Spleen (tissue), 11 donors: ENCODE measurements at regions not wholly inside any gene's neighbourhood (a gene's known extent, or its start where the extent isn't known, plus 50 kb on each side); places are given as distances from the start of the nearest gene placed in this dataset.
"Not testable (repeated sequence)": the region's sequence is repeated elsewhere in the genome, so short reads cannot be mapped to it uniquely, and the experiment has no call there.

ENCODE experiments used
- DNase-seq: peaks from one replicate; pipeline ENCODE4 v3.0.0-alpha.2; 2020
- H3K27ac ChIP-seq, 8 donors: fragments of 200-600 bp; sonication (generic) in 7 of 8; 1 replicate in 4 of 8; 2 replicates in 4 of 8; pipeline versions ENCODE4 v1.5.0 to v1.8.0; 2016 to 2021; ENCODE audit warnings: inconsistent platforms in 4 of 8, mild to moderate bottlenecking in 4 of 8, moderate library complexity in 1 of 8
- H3K27me3 ChIP-seq, 7 donors: fragments of 200-600 bp; sonication (generic) in 6 of 7; replicated peaks in 1 of 7; 1 replicate in 4 of 7; 2 replicates in 3 of 7; pipeline versions ENCODE4 v1.5.0 to v1.8.0; 2016 to 2021; ENCODE audit warnings: inconsistent platforms in 3 of 7, mild to moderate bottlenecking in 1 of 7
- H3K36me3 ChIP-seq, 6 donors: fragments of 200-600 bp; sonication (generic) in 5 of 6; 1 replicate in 4 of 6; 2 replicates in 2 of 6; pipeline versions ENCODE4 v1.5.0 to v1.8.0; 2016 to 2021; ENCODE audit warnings: inconsistent platforms in 2 of 6
- H3K4me1 ChIP-seq, 6 donors: fragments of 200-600 bp; sonication (generic) in 5 of 6; 1 replicate in 3 of 6; 2 replicates in 3 of 6; pipeline versions ENCODE4 v1.5.0 to v1.8.0; 2016 to 2021; ENCODE audit warnings: inconsistent platforms in 3 of 6
- H3K4me3 ChIP-seq, 8 donors: fragments of 200-600 bp; sonication (generic) in 7 of 8; 1 replicate in 4 of 8; 2 replicates in 4 of 8; pipeline versions ENCODE4 v1.5.0 to v1.8.0; 2016 to 2021; ENCODE audit warnings: inconsistent platforms in 4 of 8, mild to moderate bottlenecking in 4 of 8, moderate library complexity in 2 of 8
- H3K9me3 ChIP-seq, 8 donors: fragments of 200-600 bp; sonication (generic) in 7 of 8; 1 replicate in 4 of 8; 2 replicates in 4 of 8; pipeline versions ENCODE4 v1.5.0 to v1.8.0; 2016 to 2021; ENCODE audit warnings: inconsistent platforms in 4 of 8
- CTCF ChIP-seq, 11 experiments: fragments of 200-600 bp in 7 of 11; fragments of 450-650 bp in 4 of 11; sonication (generic) in 4 of 11; IDR thresholded peaks in 8 of 11; conservative IDR thresholded peaks in 3 of 11; 1 replicate in 7 of 11; 2 replicates in 4 of 11; pipeline versions ENCODE4 v1.4.0 to v1.8.0; 2016 to 2021; ENCODE audit warnings: antibody characterized with exemption in 11 of 11, inconsistent platforms in 4 of 11, mild to moderate bottlenecking in 1 of 11
- POLR2A ChIP-seq, 3 donors: fragments of 450-650 bp; IDR thresholded peaks; one replicate each; pipeline ENCODE4 v1.5.1; 2017; ENCODE audit warnings: antibody characterized with exemption in 3 of 3, mild to moderate bottlenecking in 1 of 3
- POLR2AphosphoS5 ChIP-seq, 3 donors: sonication (generic); formaldehyde crosslinking; IDR thresholded peaks; one replicate each; pipeline ENCODE4 v1.5.1; 2017; ENCODE audit warnings: antibody characterized with exemption in 3 of 3
- WGBS, 5 donors: extraction: QIAGEN DNeasy Blood & Tissue Kit in 3 of 5; methylation state at CpG; one replicate each; pipeline versions ENCODE4 v1.1.5 to v1.1.7; 2013 to 2018; 5-methylcytosine and 5-hydroxymethylcytosine counted together
- intact Hi-C: fragments of 100-400 bp; cut with DNase I; formaldehyde crosslinking; loops from one replicate; pipeline ENCODE4 v1.15.0; 2023; ENCODE audit warnings: low total_unique reads
- donor health status: healthy with polysubstance abuse.
- donor health status: DM: no; HTN: no; CAD: no; lungs with moderate emphysema.
- donor health status: DM: no; HTN: no; CAD: no.
- donor health status: Bipolar disorder and iron deficiency.
- donor health status: healthy.
- donor health status: DM: no; HTN: no; CAD: no.
- donor health status: DM: yes; HTN: yes; CAD: no.

- TF ChIP-seq POLR2AphosphoS5 (IDR thresholded peaks at IDR 0.05) (no peak), CTCF (IDR thresholded peaks at IDR 0.05 in 8 of 11, conservative IDR thresholded peaks at IDR 0.05 in 3 of 11) (no peak), POLR2A (IDR thresholded peaks at IDR 0.05) (no peak)
- Histone ChIP-seq H3K36me3 (no peaks in the 10 kb centered on the region), H3K4me3 (no peak overlapping the region), H3K9me3 (peaks cover 0 to 7% (median 0%) of the 10 kb centered on the region in 8 donors), H3K4me1 (no peaks in the 10 kb centered on the region), H3K27me3 (peaks cover 0 to 23% (median 0%) of the 10 kb centered on the region in 7 donors), H3K27ac (no peak overlapping the region)
- WGBS, 5 donors: 77 to 88% (median 82%) methylated on average over 6 of the region's 6 CpGs
- DNase-seq: no peak
- intact Hi-C loops: no loop called here
Measured at GRCh38 chr2:236785611-236786057, 216.0 kb downstream of the ACKR3 start.

DNA sequence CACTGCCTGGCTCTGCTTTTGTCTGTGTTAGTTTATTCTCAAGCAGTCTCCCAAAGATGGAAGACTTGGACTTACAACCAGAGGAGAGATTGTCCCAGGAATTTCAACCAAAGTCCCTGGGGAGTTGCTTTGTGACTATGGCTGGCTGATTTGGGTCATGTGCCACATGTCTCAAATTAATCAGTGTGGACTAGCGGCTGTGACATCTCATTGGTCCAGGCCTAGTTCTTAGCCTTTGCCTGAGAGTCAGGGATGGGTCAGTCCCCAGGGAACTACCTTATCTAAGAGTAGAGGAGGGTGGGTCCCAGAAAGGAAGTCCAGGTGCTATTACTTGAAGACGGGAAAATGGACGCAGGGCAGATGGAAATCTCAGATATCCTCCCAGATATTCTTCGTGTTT, 217.1 kb downstream of the ACKR3 start:
- intact Hi-C loops: no loop called here
- TF ChIP-seq POLR2A (IDR thresholded peaks at IDR 0.05) (no peak), POLR2AphosphoS5 (IDR thresholded peaks at IDR 0.05) (no peak), CTCF (IDR thresholded peaks at IDR 0.05 in 8 of 11, conservative IDR thresholded peaks at IDR 0.05 in 3 of 11) (no peak)
- 90 to 94% (median 91%) methylated on average over 4 of the region's 4 CpGs for WGBS, 5 donors
- H3K9me3 ChIP-seq: peaks cover 0 to 7% (median 0%) of the 10 kb centered on the region in 8 donors
- no peak for DNase-seq
- no peak overlapping the region for H3K27ac ChIP-seq
- no peak overlapping the region for H3K4me3 ChIP-seq
- no peaks in the 10 kb centered on the region for H3K36me3 ChIP-seq
- H3K27me3 ChIP-seq: peaks cover 0 to 30% (median 0%) of the 10 kb centered on the region in 7 donors
- H3K4me1 ChIP-seq: no peaks in the 10 kb centered on the region

DNA sequence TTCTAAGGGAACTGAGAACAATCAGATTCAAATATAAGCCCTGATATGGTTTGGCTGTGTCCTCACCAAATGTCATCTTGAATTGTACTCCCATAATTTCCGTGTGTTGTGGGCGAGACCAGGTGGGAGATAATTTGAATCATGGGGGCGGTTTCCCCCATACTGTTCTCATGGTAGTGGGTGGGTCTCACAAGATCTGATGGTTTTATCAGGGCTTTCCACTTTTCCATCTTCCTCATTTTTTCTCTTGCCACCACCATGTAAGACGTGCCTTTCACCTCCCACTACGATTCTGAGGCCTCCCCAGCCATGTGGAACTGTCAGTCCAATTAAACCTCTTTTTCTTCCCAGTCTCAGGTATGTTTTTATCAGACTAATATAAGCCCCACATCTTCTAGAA, 217.8 kb downstream of the ACKR3 start:
- H3K4me1 ChIP-seq, DNase-seq, H3K4me3 ChIP-seq, H3K9me3 ChIP-seq, H3K36me3 ChIP-seq, intact Hi-C loops, H3K27ac ChIP-seq: not testable (repeated sequence)
- H3K27me3 ChIP-seq: peaks cover 0 to 29% (median 0%) of the 10 kb centered on the region in 7 donors
- WGBS, 5 donors: 73 to 84% (median 78%) methylated on average over 5 of the region's 5 CpGs

DNA sequence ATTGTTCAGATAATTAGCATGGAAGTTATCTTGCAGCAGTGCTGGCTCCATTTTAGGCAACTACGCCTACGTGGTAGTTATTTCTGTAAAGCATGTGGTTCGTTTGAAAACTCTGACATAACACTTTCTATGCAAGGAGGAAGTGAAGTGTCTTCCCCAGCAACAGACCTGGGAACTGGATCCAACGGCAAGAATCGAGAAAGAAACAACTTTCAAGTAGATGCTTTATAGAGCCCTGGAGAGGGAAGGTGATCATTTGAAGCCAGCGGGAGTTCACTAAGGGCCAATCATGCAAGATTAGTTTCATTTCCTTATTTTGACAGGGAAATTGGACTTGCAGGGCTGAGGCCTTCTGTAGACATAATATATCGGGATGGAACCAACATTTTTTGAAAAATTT, 218.3 kb downstream of the ACKR3 start:
- 60 to 72% (median 67%) methylated on average over 7 of the region's 7 CpGs for WGBS, 5 donors
- H3K36me3 ChIP-seq: no peaks in the 10 kb centered on the region
- H3K4me1 ChIP-seq: no peaks in the 10 kb centered on the region
- peaks cover 0 to 7% (median 0%) of the 10 kb centered on the region in 8 donors for H3K9me3 ChIP-seq
- H3K27me3 ChIP-seq: peaks cover 0 to 25% (median 0%) of the 10 kb centered on the region in 7 donors
- intact Hi-C loops: no loop called here
- no peak for DNase-seq
- TF ChIP-seq CTCF (IDR thresholded peaks at IDR 0.05 in 8 of 11, conservative IDR thresholded peaks at IDR 0.05 in 3 of 11) (no peak), POLR2AphosphoS5 (IDR thresholded peaks at IDR 0.05) (no peak), POLR2A (IDR thresholded peaks at IDR 0.05) (no peak)
- H3K4me3 ChIP-seq: no peak overlapping the region
- H3K27ac ChIP-seq: no peak overlapping the region

DNA sequence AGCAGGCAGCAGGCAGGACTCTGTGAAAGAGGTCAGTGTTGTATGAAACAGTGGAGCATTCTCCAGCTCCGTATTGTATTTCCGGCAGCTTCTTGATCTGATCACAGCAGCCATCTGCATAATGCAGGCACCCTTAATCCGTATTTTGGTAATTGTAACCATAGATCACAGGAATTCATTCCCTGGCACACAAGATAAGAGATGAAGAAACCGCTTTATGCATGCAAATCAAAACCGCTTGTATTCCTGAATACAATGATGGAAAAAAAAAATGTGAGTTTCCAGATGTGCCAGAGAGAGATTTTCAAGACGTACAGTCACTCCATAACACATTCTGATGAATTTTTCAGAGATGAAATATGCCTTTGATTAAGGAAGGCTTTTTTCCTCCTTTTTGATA, 221.3 kb downstream of the ACKR3 start:
- no peak overlapping the region for H3K27ac ChIP-seq
- H3K36me3 ChIP-seq: no peaks in the 10 kb centered on the region
- WGBS, 5 donors: 77 to 90% (median 84%) methylated on average over 6 of the region's 6 CpGs
- peaks cover 0 to 24% (median 0%) of the 10 kb centered on the region in 7 donors for H3K27me3 ChIP-seq
- no peak for DNase-seq
- intact Hi-C loops: no loop called here
- no peak for TF ChIP-seq POLR2AphosphoS5 (IDR thresholded peaks at IDR 0.05)
- TF ChIP-seq CTCF (IDR thresholded peaks at IDR 0.05 in 8 of 11, conservative IDR thresholded peaks at IDR 0.05 in 3 of 11): no peak
- no peak for TF ChIP-seq POLR2A (IDR thresholded peaks at IDR 0.05)
- H3K4me1 ChIP-seq: no peaks in the 10 kb centered on the region
- no peak overlapping the region for H3K4me3 ChIP-seq
- peaks cover 0 to 7% (median 0%) of the 10 kb centered on the region in 8 donors for H3K9me3 ChIP-seq
